HepG2 (cell line): ENCODE measurements at regions not wholly inside any gene's neighbourhood (a gene's known extent, or its start where the extent isn't known, plus 50 kb on each side); places are given as distances from the start of the nearest gene placed in this dataset.

Experiments used
- ATAC-seq: fragments of 200-7000 bp; cut with Tn5 transposase; 3 replicates; pipeline ENCODE4 v1.9.1; 2020; ENCODE audit warnings: mild to moderate bottlenecking, moderate library complexity
- BruUV-seq: library from RNA; stranded (reverse); fragments of 400-500 nt; replicated peaks from 2 replicates; lab custom pipeline; 2021; lab: Mats Ljungman, UMichigan
- CTCF ChIA-PET: fragments of 300-600 bp; formaldehyde crosslinking; extraction: SDS; loops from one replicate; lab custom pipeline; 2021; ENCODE audit warnings: low total read pairs, inconsistent platforms, low intra/inter-chr PET ratio; lab: Yijun Ruan, JAX
- POLR2A ChIA-PET: fragments of 350-600 bp; sonication (Branson Sonifier 250); formaldehyde crosslinking; loops from one replicate; lab custom pipeline; 2020; ENCODE audit warnings: antibody characterized with exemption, inconsistent platforms; lab: Yijun Ruan, JAX
- DNase-seq: peaks from one replicate; pipeline ENCODE4 v3.0.0-alpha.2; 2015; ENCODE audit warnings: low spot score
- FAIRE-seq: peaks from 3 replicates; lab custom pipeline; 2011; peaks lifted over from hg19 to GRCh38; lab: Jason Lieb, UNC
- H2AFZ ChIP-seq: one replicate; pipeline ENCODE4 v1.6.1; 2011; ENCODE audit warnings: low read length, inconsistent platforms
- H3K27ac ChIP-seq: fragments of 300-600 bp; 3 replicates; pipeline ENCODE4 v1.8.0; 2011; ENCODE audit warnings: mixed run types, mild to moderate bottlenecking, mixed read lengths, low read length, inconsistent platforms; ENCODE audit not compliant: insufficient read depth; ENCODE audit errors: extremely low read length
- H3K27me3 ChIP-seq, 2 experiments: fragments of 200-600 bp in 1 of 2; 2 replicates in 1 of 2; 3 replicates in 1 of 2; pipeline versions ENCODE4 v1.6.0 to v1.8.0; 2011; ENCODE audit warnings: low read length in 2 of 2, mild to moderate bottlenecking in 2 of 2, moderate library complexity in 2 of 2, inconsistent platforms in 1 of 2; ENCODE audit not compliant: insufficient read depth in 2 of 2, control insufficient read depth in 1 of 2
- H3K36me3 ChIP-seq, 2 experiments: fragments of 200-600 bp in 1 of 2; replicated peaks in 1 of 2; 2 replicates in 1 of 2; 3 replicates in 1 of 2; pipeline versions ENCODE4 v1.5.1 to v1.8.0; 2011; ENCODE audit warnings: low read length in 2 of 2, inconsistent platforms in 1 of 2; ENCODE audit not compliant: insufficient read depth in 2 of 2, control insufficient read depth in 1 of 2
- H3K4me1 ChIP-seq: 2 replicates; pipeline ENCODE4 v1.5.1; 2012; ENCODE audit warnings: low read length, inconsistent platforms; ENCODE audit not compliant: insufficient read depth
- H3K4me2 ChIP-seq: 2 replicates; pipeline ENCODE4 v1.6.0; 2011; ENCODE audit warnings: low read depth, low read length, inconsistent platforms
- H3K4me3 ChIP-seq, 3 experiments: fragments of 200-600 bp in 1 of 3; sonication (generic), shearing (Covaris generic) in 1 of 3; replicated peaks in 1 of 3; 2 replicates each; pipeline ENCODE4 v1.5.1; 2011 to 2016; ENCODE audit warnings: low read length in 3 of 3, inconsistent platforms in 2 of 3, low read depth in 2 of 3, mild to moderate bottlenecking in 2 of 3, control low read depth in 1 of 3, mixed read lengths in 1 of 3; ENCODE audit not compliant: insufficient read depth in 1 of 3
- H3K79me2 ChIP-seq: one replicate; pipeline ENCODE4 v1.6.1; 2011; ENCODE audit warnings: low read length, inconsistent platforms; ENCODE audit not compliant: insufficient read depth
- H3K9ac ChIP-seq: 2 replicates; pipeline ENCODE4 v1.6.0; 2011; ENCODE audit warnings: mild to moderate bottlenecking, low read depth, low read length, inconsistent platforms; ENCODE audit not compliant: insufficient read depth
- H3K9me3 ChIP-seq: 2 replicates; pipeline ENCODE4 v1.5.1; 2012; ENCODE audit warnings: mild to moderate bottlenecking, low read length
- H4K20me1 ChIP-seq: 2 replicates; pipeline ENCODE4 v1.6.0; 2011; ENCODE audit warnings: inconsistent platforms, mild to moderate bottlenecking, low read length, moderate library complexity; ENCODE audit not compliant: insufficient read depth
- CCAR2 ChIP-seq: fragments of 200-400 bp; formaldehyde crosslinking; optimal IDR thresholded peaks from 2 replicates; pipeline ENCODE3; 2018; ENCODE audit warnings: low read depth, mild to moderate bottlenecking, low read length, moderate library complexity
- CTCF ChIP-seq: sonication (generic); formaldehyde crosslinking; IDR thresholded peaks from 2 replicates; pipeline ENCODE4 v1.5.0; 2020; ENCODE audit warnings: mild to moderate bottlenecking, missing genetic modification reagents, moderate library complexity
- FOXO1 ChIP-seq: sonication (generic); formaldehyde crosslinking; IDR thresholded peaks from 2 replicates; pipeline ENCODE4 v1.4.0; 2020; ENCODE audit warnings: missing genetic modification reagents
- PAX8 ChIP-seq: sonication (generic); formaldehyde crosslinking; IDR thresholded peaks from 2 replicates; pipeline ENCODE4 v1.8.0; 2022; ENCODE audit warnings: mild to moderate bottlenecking, missing genetic modification reagents, borderline replicate concordance
- TERF1 ChIP-seq: sonication (generic); formaldehyde crosslinking; IDR thresholded peaks from 2 replicates; pipeline ENCODE4 v1.8.0; 2022; ENCODE audit warnings: mild to moderate bottlenecking, missing genetic modification reagents, moderate library complexity
- ZBTB38 ChIP-seq: sonication (generic); formaldehyde crosslinking; IDR thresholded peaks from 2 replicates; pipeline ENCODE4 v1.5.1; 2020; ENCODE audit warnings: mild to moderate bottlenecking, missing genetic modification reagents
- ZBTB4 ChIP-seq: sonication (generic); formaldehyde crosslinking; IDR thresholded peaks from 2 replicates; pipeline ENCODE4 v1.4.0; 2020; ENCODE audit warnings: missing genetic modification reagents, mild to moderate bottlenecking, borderline replicate concordance
- ZFY ChIP-seq: sonication (generic); formaldehyde crosslinking; IDR thresholded peaks from 2 replicates; pipeline ENCODE4 v1.4.0; 2020; ENCODE audit warnings: missing genetic modification reagents
- ZNF292 ChIP-seq: sonication (generic); formaldehyde crosslinking; IDR thresholded peaks from 2 replicates; pipeline ENCODE4 v1.8.1; 2022; ENCODE audit warnings: mild to moderate bottlenecking, low read depth, missing genetic modification reagents, borderline replicate concordance
- ZNF343 ChIP-seq: sonication (generic); formaldehyde crosslinking; IDR thresholded peaks from 2 replicates; pipeline ENCODE4 v1.4.0; 2020; ENCODE audit warnings: mild to moderate bottlenecking, missing genetic modification reagents
- ZNF687 ChIP-seq: sonication (generic); formaldehyde crosslinking; IDR thresholded peaks from 2 replicates; pipeline ENCODE4 v1.5.1; 2020; ENCODE audit warnings: mild to moderate bottlenecking, missing genetic modification reagents, moderate library complexity
- ZSCAN9 ChIP-seq: IDR thresholded peaks from 2 replicates; pipeline ENCODE4 v1.6.1; 2016; ENCODE audit warnings: borderline replicate concordance
- WGBS: methylation state at CpG from one replicate; pipeline ENCODE4 v1.1.6; 2017; ENCODE audit warnings: low lambda C conversion rate; 5-methylcytosine and 5-hydroxymethylcytosine counted together
- in situ Hi-C: cut with HindIII; loops from 2 replicates; pipeline ENCODE4 v1.10.0; 2017; ENCODE audit warnings: low pct_unique_long_range_greater_than_20kb; ENCODE audit not compliant: extremely low pct_ligation_motif_present
- intact Hi-C: fragments of 100-400 bp; cut with micrococcal nuclease; formaldehyde crosslinking; loops from one replicate; pipeline ENCODE4 v1.10.0; 2022; ENCODE audit not compliant: unreplicated experiment

GRCh38 chr6:63441266-63441956 lies 121.6 kb upstream of the LGSN start:
- DNase-seq (no peak), ATAC-seq (peak; percentile 66), FAIRE-seq (no peak)
- in situ Hi-C loops = no loop called here
- Histone ChIP-seq H3K4me2 (no peak overlapping the region), H3K4me1 (peaks cover 51% of the 10 kb centered on the region), H3K4me3 (no peak overlapping the region), H3K27ac (no peak overlapping the region), H2AFZ (no peak overlapping the region), H3K9ac (no peak overlapping the region), H4K20me1 (no peaks in the 10 kb centered on the region), H3K9me3 (no peaks in the 10 kb centered on the region), H3K79me2 (no peaks in the 10 kb centered on the region), H3K36me3 (no peaks in the 10 kb centered on the region), H3K27me3 (no peaks in the 10 kb centered on the region)
- ChIA-PET CTCF (no interaction called here), POLR2A (no interaction called here)
- BruUV-seq = no TSS peak
- WGBS = 96% methylated on average over 18 of the region's 18 CpGs
- intact Hi-C loops = no loop called here
- TF ChIP-seq ZFY (CRISPR knock-in tag) (0 out of 2 replicates have a peak, but pooled peaks have one; percentile 19), ZSCAN9 (no peak), ZNF343 (no peak), ZNF292 (0 out of 2 replicates have a peak, but pooled peaks have one; percentile 25), TERF1 (CRISPR knock-in tag) (no peak), FOXO1 (CRISPR knock-in tag) (no peak), ZNF687 (CRISPR knock-in tag) (peak; percentile 47), PAX8 (CRISPR knock-in tag) (no peak), ZBTB38 (CRISPR knock-in tag) (0 out of 2 replicates have a peak, but pooled peaks have one; percentile 18), ZBTB4 (CRISPR knock-in tag) (peak; percentile 32; the same call in 1 of the 2 replicates), CTCF (CRISPR knock-in tag) (peak; percentile 32; the same call in 1 of the 2 replicates), CCAR2 (no peak)
